COR-L47 (cell line): ENCODE measurements at regions not wholly inside any gene's neighbourhood (a gene's known extent, or its start where the extent isn't known, plus 50 kb on each side); places are given as distances from the start of the nearest gene placed in this dataset.

Experiments
- DNase-seq: peaks from one replicate; lab custom pipeline; 2025; lab: John Stamatoyannopoulos, UW

DNA sequence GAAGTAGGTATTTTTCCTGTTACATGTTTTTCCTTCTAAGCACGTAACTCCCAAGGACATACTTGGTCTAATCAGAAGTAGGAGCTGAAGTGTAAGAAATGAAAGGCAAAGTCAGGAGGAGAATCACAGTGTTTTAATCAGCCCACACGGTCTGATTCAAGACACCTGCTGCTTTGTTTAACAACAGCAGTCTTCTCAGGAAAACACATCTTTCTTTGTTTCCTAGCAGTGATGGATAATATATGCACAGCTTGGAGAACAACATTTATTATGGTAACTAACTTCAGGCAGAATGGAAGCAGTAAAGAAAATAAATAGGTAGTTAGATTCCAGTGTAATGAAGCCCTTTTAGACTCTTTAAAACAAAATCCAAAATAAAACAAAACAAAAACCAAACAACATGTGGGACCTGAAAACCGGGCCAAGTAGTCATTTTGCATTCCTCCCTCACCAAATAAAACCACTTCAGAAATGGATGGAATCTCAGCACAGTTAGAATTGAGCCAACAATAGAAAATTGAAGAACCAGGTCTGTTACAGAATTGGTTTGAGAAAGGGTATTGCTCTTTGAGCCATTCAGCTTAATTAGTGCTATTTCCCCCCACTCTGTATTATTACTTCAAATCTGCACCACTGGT, 61.1 kb upstream of the UGP2 start:
- DNase-seq, result no peak

DNA sequence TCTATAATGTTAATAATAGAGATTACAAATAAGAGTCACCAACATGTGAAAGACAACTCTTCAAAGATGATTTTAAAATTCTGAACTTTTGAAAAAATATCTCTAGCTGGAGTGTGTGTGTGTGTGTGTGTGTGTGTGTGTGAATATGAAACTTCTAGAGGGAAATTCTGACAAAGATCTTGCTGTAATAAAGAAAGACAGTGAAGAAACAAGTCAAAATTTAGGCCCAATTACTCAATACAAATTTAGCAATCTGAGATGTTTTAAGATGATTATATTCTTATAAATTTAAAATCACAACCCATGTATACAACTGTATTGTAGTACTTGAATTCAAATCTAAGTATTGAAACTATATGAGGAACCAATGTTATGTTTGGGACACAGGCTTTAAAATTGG, 57.2 kb upstream of the UGP2 start:
- DNase-seq, result no peak

DNA sequence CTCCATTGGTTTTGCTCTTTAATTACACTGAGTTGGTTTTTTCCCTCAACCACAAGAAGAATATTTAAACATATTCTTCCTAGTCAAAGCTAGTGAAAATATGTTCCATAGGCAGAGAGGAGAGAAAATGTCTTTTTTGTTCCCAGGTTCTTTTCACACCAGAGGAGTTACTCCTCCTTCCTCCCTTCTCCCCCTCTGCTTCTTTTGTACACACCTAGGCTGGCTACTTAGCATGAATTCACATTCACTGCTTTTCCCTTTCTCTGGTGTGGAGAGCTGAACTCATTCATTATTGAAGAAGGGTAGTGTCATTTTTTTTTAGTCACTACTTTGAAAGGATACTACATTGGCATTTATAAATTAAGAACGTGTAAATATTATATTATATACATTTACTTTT, 56.6 kb upstream of the UGP2 start:
- no peak for DNase-seq

DNA sequence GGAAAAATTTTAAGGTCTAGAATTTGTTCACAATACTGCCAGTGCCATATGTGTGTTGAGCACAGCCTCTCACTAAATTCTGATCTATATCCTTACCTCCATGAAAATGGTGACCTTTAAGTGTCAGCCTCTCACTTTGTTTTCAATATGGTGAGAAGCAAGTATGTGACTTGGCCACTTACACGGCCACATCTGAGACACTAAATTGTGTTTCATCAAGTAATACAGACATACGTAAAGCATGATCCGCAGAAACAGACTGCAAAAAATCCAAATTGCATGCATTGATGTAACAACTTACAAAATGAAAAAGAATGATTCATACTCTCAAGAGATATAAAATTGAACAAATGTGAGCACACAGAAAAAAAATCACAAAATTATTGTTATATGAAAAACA, 55.2 kb upstream of the UGP2 start:
- DNase-seq, result no peak

DNA sequence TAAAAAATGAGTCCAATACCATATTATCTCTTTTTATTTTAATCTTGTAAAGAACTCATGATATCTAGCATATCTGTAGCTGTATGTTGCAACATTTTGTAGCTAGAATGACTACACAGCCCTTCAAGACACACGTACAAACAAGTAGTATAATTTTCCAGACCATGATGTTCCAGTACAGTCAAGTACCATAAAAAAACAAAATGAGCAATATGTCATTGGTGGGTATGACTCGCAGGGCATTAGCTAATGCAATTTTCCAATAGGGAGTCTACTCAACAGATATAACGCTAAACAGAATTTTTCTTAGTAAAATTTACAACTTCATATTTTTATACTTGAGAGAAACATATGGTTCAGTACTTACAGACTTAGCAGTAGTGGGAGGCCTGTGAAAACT, 53.6 kb upstream of the UGP2 start:
- no peak for DNase-seq

DNA sequence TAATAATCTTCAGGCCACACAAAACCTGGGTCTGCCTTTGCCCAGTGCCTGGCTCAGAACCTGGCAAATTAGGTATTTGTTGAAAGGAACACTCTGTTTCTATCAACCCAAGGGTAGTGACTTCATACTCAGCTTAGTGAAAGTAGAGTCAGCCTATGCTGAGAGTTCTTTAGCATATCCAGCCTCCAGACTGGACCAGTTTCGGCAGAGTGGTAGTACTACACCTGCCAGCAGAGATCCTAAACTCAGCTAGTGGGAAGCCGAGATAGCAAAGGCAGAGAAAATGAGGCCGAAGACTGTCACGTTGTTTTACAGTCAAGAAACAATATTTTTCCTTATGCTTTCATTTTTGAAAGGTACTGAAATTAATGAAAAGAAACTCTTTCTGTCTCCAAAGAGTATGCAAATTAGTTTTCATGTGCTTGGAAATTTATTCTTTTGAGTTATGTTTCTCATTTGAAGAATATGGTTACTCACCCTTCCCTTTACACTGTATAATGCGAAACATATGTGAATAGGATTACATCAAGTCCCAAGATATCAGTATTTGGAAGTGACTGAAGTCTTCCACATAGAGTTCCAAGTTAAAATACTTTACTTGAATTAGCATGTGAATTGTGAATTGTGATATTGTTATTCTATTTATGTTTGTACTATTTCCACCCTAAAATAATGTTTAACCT, 52.2 kb upstream of the UGP2 start:
- no peak for DNase-seq

DNA sequence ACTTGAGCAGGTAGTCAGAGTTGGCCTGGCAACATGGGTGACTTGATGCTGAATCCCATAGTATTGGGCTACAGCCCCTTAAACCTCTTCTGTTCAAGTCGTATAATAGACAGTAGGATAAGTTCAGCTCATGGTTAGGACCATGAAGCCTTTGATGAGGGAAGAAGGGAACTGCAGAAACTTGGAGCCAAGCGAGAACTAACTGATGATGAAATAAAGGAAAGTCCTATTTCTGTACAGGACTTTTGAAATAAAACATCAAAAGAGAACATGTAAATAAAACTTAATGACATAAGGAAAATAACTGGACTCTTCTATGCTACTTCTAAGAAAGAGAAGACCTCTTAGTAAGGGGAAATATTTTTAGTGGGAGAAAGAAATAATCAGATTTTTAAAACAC, 51.2 kb upstream of the UGP2 start:
- no peak for DNase-seq

- DNase-seq, result no peak
Measured at GRCh38 chr2:63790906-63791305, 50.8 kb upstream of the UGP2 start.

DNA sequence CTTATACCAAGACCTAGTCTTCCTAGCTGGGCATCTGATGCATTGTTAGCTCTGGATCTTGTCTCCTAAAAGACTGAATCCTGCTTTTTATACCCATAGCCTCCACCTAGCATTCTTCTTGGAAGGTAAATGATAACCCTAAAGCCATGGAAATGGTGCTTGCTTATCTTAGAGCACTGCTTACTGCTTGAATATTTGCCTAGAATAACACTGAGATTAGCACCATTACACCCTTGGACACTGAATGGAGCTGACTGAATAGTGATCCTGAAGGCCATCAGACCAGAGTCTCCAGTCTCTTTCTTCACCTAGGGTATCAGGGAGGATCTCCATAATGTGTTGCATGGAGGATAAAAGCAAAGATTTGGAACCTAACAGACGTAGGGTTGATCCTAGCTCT, 50.3 kb upstream of the UGP2 start:
- no peak for DNase-seq
